Effector memory CD8-positive, alpha-beta T cell (primary cell): ENCODE measurements at regions not wholly inside any gene's neighbourhood (a gene's known extent, or its start where the extent isn't known, plus 50 kb on each side); places are given as distances from the start of the nearest gene placed in this dataset.

ENCODE experiments used
- ATAC-seq: fragments of 150-1000 bp; cut with Tn5 transposase; replicated peaks from 2 replicates; pipeline ENCODE4 v1.10.0; 2021; ENCODE audit warnings: mild to moderate bottlenecking, moderate library complexity
- DNase-seq, 3 experiments: peaks; one replicate each; pipeline ENCODE4 v3.0.0; 2021
- H3K27ac Mint-ChIP-seq, 2 donors: one replicate each; pipeline ENCODE4 v1.8.0; 2022; ENCODE audit warnings: mild to moderate bottlenecking in 2 of 2, mixed read lengths in 2 of 2, moderate library complexity in 2 of 2
- H3K27me3 Mint-ChIP-seq, 2 donors: one replicate each; pipeline ENCODE4 v1.8.0; 2022; ENCODE audit warnings: mixed read lengths in 2 of 2
- H3K36me3 Mint-ChIP-seq: one replicate; pipeline ENCODE4 v1.8.0; 2022; ENCODE audit warnings: mild to moderate bottlenecking, moderate library complexity, mixed read lengths; ENCODE audit not compliant: insufficient read depth
- H3K4me1 Mint-ChIP-seq, 2 donors: one replicate each; pipeline ENCODE4 v1.8.0; 2022; ENCODE audit warnings: low read depth in 2 of 2, mixed read lengths in 2 of 2
- H3K4me3 Mint-ChIP-seq, 2 donors: one replicate each; pipeline ENCODE4 v1.8.0; 2022; ENCODE audit warnings: mild to moderate bottlenecking in 2 of 2, mixed read lengths in 2 of 2, moderate library complexity in 2 of 2
- H3K9me3 Mint-ChIP-seq, 2 donors: one replicate each; pipeline ENCODE4 v1.8.0; 2022; ENCODE audit warnings: mixed read lengths in 2 of 2

- H3K9me3 Mint-ChIP-seq: no peaks in the 10 kb centered on the region
- H3K4me3 Mint-ChIP-seq: no peak overlapping the region
- no peaks in the 10 kb centered on the region for H3K4me1 Mint-ChIP-seq
- peaks cover 2% of the 10 kb centered on the region for H3K36me3 Mint-ChIP-seq
- H3K27me3 Mint-ChIP-seq: peaks cover 0 to 19% of the 10 kb centered on the region in 2 donors
- H3K27ac Mint-ChIP-seq: no peak overlapping the region
- ATAC-seq: no peak
- no peak for DNase-seq
Observed at GRCh38 chr11:128246810-128247594, 340.4 kb downstream of the ETS1 start.

DNA sequence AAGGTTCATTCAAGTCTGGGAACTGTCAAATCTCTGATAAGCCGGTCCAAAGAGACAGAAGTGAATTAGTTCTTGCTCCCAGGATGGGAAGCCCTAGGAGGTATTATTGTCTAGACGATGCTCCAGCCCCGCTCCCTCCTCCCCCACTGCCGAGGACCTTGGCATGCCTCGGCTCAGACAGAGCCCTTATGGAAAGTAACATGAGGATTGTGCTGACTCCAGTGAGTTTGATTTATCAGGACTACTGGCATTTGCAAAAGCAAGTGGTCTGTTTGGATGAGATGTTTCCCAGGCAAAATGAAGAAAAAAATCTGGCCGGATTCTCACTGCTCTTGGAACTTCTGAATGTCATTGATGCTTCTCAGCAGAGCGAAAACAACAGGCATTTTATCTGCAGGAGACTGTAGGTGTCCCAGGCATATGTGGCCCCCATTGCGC is 341.0 kb downstream of the ETS1 start:
- DNase-seq (no peak), ATAC-seq (no peak)
- H3K4me1 Mint-ChIP-seq: no peaks in the 10 kb centered on the region

GRCh38 chr11:128244871-128245270 is 342.5 kb downstream of the ETS1 start:
- ATAC-seq: no peak
- Mint-ChIP-seq H3K9me3 (no peaks in the 10 kb centered on the region), H3K4me3 (no peak overlapping the region), H3K27me3 (peaks cover 0 to 19% of the 10 kb centered on the region in 2 donors), H3K4me1 (no peaks in the 10 kb centered on the region), H3K27ac (no peak overlapping the region), H3K36me3 (no peaks in the 10 kb centered on the region)
- no peak for DNase-seq

More for the DNA sequence above, 341.0 kb downstream of the ETS1 start:
- Mint-ChIP-seq H3K4me3 (no peak overlapping the region), H3K27ac (no peak overlapping the region), H3K36me3 (no peaks in the 10 kb centered on the region), H3K9me3 (no peaks in the 10 kb centered on the region), H3K27me3 (peaks cover 0 to 19% of the 10 kb centered on the region in 2 donors)

- Mint-ChIP-seq H3K27ac (no peak overlapping the region), H3K36me3 (peaks cover 3% of the 10 kb centered on the region), H3K4me1 (peaks cover 4 to 13% of the 10 kb centered on the region in 2 donors), H3K27me3 (peaks cover 0 to 19% of the 10 kb centered on the region in 2 donors), H3K9me3 (no peaks in the 10 kb centered on the region), H3K4me3 (no peak overlapping the region)
- ATAC-seq (no peak), DNase-seq (no peak)
Observed at GRCh38 chr11:128242451-128242850, 344.9 kb downstream of the ETS1 start.

DNA sequence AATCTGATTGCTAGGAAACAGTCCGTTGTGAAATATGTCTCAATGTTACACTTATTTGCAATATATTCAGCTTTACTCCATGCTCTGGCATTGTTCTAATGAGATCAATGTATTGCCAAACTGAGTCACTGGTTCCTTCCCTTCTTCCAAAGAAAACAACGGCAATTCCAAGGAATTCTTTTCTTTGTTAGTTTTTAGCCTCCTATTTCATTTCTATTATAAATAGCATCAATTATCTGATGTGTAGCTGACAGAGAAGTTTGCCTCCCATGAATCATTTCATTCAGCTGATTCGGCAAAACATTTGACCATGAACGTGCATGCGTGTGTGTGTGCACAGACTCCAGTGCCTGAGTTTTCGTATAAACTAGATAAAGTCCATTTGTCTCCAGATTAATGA is 346.8 kb downstream of the ETS1 start:
- no peaks in the 10 kb centered on the region for H3K9me3 Mint-ChIP-seq
- DNase-seq (no peak), ATAC-seq (no peak)
- H3K4me1 Mint-ChIP-seq: peaks cover 4 to 13% of the 10 kb centered on the region in 2 donors
- peaks cover 3% of the 10 kb centered on the region for H3K36me3 Mint-ChIP-seq
- no peak overlapping the region for H3K27ac Mint-ChIP-seq
- H3K27me3 Mint-ChIP-seq: no peaks in the 10 kb centered on the region
- no peak overlapping the region for H3K4me3 Mint-ChIP-seq

GRCh38 chr11:128239306-128239705 is 348.1 kb downstream of the ETS1 start:
- H3K27ac Mint-ChIP-seq: peak overlapping the region; percentile 22 to 86
- H3K4me3 Mint-ChIP-seq: no peak overlapping the region
- ATAC-seq: no peak
- DNase-seq: no peak
- H3K9me3 Mint-ChIP-seq: no peaks in the 10 kb centered on the region
- H3K36me3 Mint-ChIP-seq: peaks cover 3% of the 10 kb centered on the region
- H3K4me1 Mint-ChIP-seq: peaks cover 4 to 13% of the 10 kb centered on the region in 2 donors
- H3K27me3 Mint-ChIP-seq: no peaks in the 10 kb centered on the region

- Mint-ChIP-seq H3K27ac (peak overlapping the region; percentile 22 to 86), H3K9me3 (no peaks in the 10 kb centered on the region), H3K27me3 (no peaks in the 10 kb centered on the region), H3K36me3 (peaks cover 3% of the 10 kb centered on the region), H3K4me3 (no peak overlapping the region), H3K4me1 (peaks cover 4 to 13% of the 10 kb centered on the region in 2 donors)
- ATAC-seq (peak; percentile 24), DNase-seq (no peak)
Observed at GRCh38 chr11:128238521-128239265, 348.7 kb downstream of the ETS1 start.

GRCh38 chr11:128236506-128237498 is 350.6 kb downstream of the ETS1 start:
- Mint-ChIP-seq H3K27me3 (no peaks in the 10 kb centered on the region), H3K4me3 (no peak overlapping the region), H3K36me3 (peaks cover 3% of the 10 kb centered on the region), H3K4me1 (peaks cover 4 to 13% of the 10 kb centered on the region in 2 donors), H3K9me3 (no peaks in the 10 kb centered on the region), H3K27ac (no peak overlapping the region)
- ATAC-seq: no peak
- DNase-seq: no peak

- Mint-ChIP-seq H3K27ac (no peak overlapping the region), H3K4me3 (no peak overlapping the region), H3K4me1 (peaks cover 4 to 13% of the 10 kb centered on the region in 2 donors), H3K9me3 (no peaks in the 10 kb centered on the region), H3K36me3 (peaks cover 3% of the 10 kb centered on the region), H3K27me3 (no peaks in the 10 kb centered on the region)
- ATAC-seq (no peak), DNase-seq (no peak)
Observed at GRCh38 chr11:128235958-128236357, 351.4 kb downstream of the ETS1 start.

GRCh38 chr11:128235426-128235825 is 351.9 kb downstream of the ETS1 start:
- no peak overlapping the region for H3K27ac Mint-ChIP-seq
- no peak for ATAC-seq
- peaks cover 3% of the 10 kb centered on the region for H3K36me3 Mint-ChIP-seq
- H3K4me1 Mint-ChIP-seq: peaks cover 4 to 13% of the 10 kb centered on the region in 2 donors
- H3K27me3 Mint-ChIP-seq: no peaks in the 10 kb centered on the region
- no peak for DNase-seq
- no peak overlapping the region for H3K4me3 Mint-ChIP-seq
- H3K9me3 Mint-ChIP-seq: no peaks in the 10 kb centered on the region

DNA sequence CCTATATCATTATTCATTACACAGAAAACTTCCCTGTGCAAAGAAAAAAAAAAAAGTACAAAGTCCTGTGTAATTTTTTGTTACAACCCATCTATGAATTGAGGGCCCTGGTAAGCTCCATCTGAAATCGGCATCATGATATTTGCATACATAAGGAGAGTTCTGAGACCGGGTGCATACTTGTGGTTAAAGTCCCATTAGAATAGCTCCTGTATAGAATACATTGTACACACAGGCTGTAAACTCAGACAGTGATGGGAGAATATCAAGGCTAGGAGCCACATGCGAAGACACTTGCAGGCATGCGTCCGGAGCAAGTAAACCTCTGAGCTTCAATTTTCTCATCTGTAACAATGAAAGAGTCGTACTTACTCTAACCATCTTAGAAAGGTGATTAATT is 353.2 kb downstream of the ETS1 start:
- Mint-ChIP-seq H3K4me1 (peaks cover 4 to 12% of the 10 kb centered on the region in 2 donors), H3K27me3 (no peaks in the 10 kb centered on the region), H3K4me3 (no peak overlapping the region), H3K9me3 (no peaks in the 10 kb centered on the region), H3K27ac (no peak overlapping the region), H3K36me3 (peaks cover 3% of the 10 kb centered on the region)
- no peak for ATAC-seq
- DNase-seq: no peak

DNA sequence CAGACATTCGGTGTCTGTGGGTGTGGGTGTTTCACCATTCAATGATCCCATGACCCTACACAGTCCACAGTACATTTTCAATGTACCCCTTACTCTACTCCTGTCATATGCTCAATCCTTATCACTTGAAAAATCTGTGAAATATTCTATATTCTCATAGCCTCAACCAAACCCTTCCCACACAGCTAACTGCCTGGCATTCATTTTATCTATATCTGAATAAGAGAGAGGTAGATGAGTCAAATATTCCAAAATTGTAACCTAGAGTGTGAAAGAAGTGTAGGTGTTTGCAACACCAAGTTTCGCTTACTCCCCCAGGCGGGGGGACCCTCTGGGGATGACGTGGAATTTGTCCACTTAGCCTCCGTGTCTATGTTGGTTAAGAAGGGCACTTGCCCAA is 354.8 kb downstream of the ETS1 start:
- H3K36me3 Mint-ChIP-seq: no peaks in the 10 kb centered on the region
- no peaks in the 10 kb centered on the region for H3K9me3 Mint-ChIP-seq
- no peak overlapping the region for H3K27ac Mint-ChIP-seq
- no peaks in the 10 kb centered on the region for H3K27me3 Mint-ChIP-seq
- DNase-seq (no peak), ATAC-seq (no peak)
- no peaks in the 10 kb centered on the region for H3K4me1 Mint-ChIP-seq
- H3K4me3 Mint-ChIP-seq: no peak overlapping the region

DNA sequence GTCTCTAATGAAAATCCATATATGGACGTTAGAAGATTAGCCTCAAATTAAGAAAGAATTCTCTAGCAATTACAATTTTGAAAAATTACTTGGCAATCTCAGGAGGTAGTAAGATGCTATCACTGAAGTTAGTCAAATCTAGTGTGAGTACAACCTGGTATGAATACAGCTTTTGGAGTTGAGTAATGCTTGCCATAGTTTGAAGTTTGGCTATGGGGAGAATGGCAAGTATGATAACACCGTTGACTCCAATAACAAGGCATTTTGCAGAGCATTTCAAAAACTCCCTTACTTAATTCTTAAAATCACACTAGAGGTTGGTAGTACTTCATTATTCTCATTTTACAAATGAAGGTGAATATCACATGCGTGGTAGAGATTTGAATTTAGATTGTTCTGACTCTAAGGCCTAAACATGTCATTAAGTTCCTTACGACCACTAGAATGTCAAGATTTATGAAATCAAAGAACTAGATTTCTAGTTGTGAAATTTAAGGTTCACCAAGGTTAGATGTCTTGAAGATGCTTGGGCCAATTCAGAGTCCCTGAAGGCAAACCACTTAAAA is 355.4 kb downstream of the ETS1 start:
- Mint-ChIP-seq H3K9me3 (no peaks in the 10 kb centered on the region), H3K4me1 (peaks cover 0 to 3% of the 10 kb centered on the region in 2 donors), H3K27ac (no peak overlapping the region), H3K4me3 (no peak overlapping the region), H3K27me3 (no peaks in the 10 kb centered on the region), H3K36me3 (no peaks in the 10 kb centered on the region)
- ATAC-seq: no peak
- DNase-seq: no peak
